Kidney (tissue), 13 donors: ENCODE measurements at regions not wholly inside any gene's neighbourhood (a gene's known extent, or its start where the extent isn't known, plus 50 kb on each side); places are given as distances from the start of the nearest gene placed in this dataset.
"Not testable (repeated sequence)": the region's sequence is repeated elsewhere in the genome, so short reads cannot be mapped to it uniquely, and the experiment has no call there.

Experiments
- DNase-seq, 5 donors: peaks; one replicate each; pipeline ENCODE4 v3.0.0-alpha.2; 2013 to 2020
- FAIRE-seq: peaks from 2 replicates; lab custom pipeline; 2012; peaks lifted over from hg19 to GRCh38; lab: Jason Lieb, UNC
- H3K27ac ChIP-seq, 2 donors: one replicate each; pipeline ENCODE4 v1.7.0; 2013; ENCODE audit warnings: low read depth in 2 of 2, low read length in 2 of 2, inconsistent platforms in 1 of 2
- H3K27me3 ChIP-seq: one replicate; pipeline ENCODE4 v1.7.1; 2013; ENCODE audit warnings: low read length, inconsistent platforms; ENCODE audit not compliant: control insufficient read depth, insufficient read depth
- H3K36me3 ChIP-seq, 3 donors: one replicate each; pipeline versions ENCODE4 v1.7.0 to v1.7.1; 2013; ENCODE audit warnings: low read length in 3 of 3, control low read depth in 1 of 3, inconsistent platforms in 1 of 3; ENCODE audit not compliant: insufficient read depth in 3 of 3, control insufficient read depth in 2 of 3
- H3K4me1 ChIP-seq, 3 donors: one replicate each; pipeline versions ENCODE4 v1.7.0 to v1.7.1; 2013; ENCODE audit warnings: low read length in 3 of 3, inconsistent platforms in 1 of 3, low read depth in 1 of 3; ENCODE audit not compliant: control insufficient read depth in 2 of 3, insufficient read depth in 2 of 3
- H3K4me3 ChIP-seq, 3 donors: one replicate each; pipeline versions ENCODE4 v1.7.0 to v1.8.1; 2013; ENCODE audit warnings: low read length in 3 of 3, control low read depth in 1 of 3, inconsistent platforms in 1 of 3
- H3K9ac ChIP-seq, 3 donors: one replicate each; pipeline versions ENCODE4 v1.7.0 to v1.7.1; 2013; ENCODE audit warnings: low read length in 3 of 3, control low read depth in 1 of 3, inconsistent platforms in 1 of 3
- H3K9me3 ChIP-seq, 3 donors: one replicate each; pipeline versions ENCODE4 v1.7.0 to v1.7.1; 2013; ENCODE audit warnings: low read length in 3 of 3, control low read depth in 1 of 3, inconsistent platforms in 1 of 3; ENCODE audit not compliant: control insufficient read depth in 2 of 3, insufficient read depth in 1 of 3
- intact Hi-C: fragments of 100-400 bp; cut with DNase I; formaldehyde crosslinking; loops from one replicate; pipeline ENCODE4 v1.11.1; 2022
- TF ChIP-seq, protein P1 (sequence below): IDR thresholded peaks from 3 replicates; pipeline ENCODE4 v1.5.1; 2012; ENCODE audit warnings: mild to moderate bottlenecking, moderate library complexity, borderline replicate concordance; ENCODE audit not compliant: insufficient read depth; ENCODE audit errors: extremely low read depth
- donor health status: control.
- donor health status: control.
- donor health status: control.
- donor health status: control.
- donor health status: control.
- donor health status: DM: yes; HTN: yes; CAD: no.
- donor health status: Normal renal cell carcinoma (clear cell type).

- peaks cover 0 to 5% (median 3%) of the 10 kb centered on the region in 3 donors for H3K9me3 ChIP-seq
- no peak overlapping the region for H3K27ac ChIP-seq
- no peak for DNase-seq
- H3K9ac ChIP-seq, result no peak overlapping the region
- TF ChIP-seq, protein P1, sequence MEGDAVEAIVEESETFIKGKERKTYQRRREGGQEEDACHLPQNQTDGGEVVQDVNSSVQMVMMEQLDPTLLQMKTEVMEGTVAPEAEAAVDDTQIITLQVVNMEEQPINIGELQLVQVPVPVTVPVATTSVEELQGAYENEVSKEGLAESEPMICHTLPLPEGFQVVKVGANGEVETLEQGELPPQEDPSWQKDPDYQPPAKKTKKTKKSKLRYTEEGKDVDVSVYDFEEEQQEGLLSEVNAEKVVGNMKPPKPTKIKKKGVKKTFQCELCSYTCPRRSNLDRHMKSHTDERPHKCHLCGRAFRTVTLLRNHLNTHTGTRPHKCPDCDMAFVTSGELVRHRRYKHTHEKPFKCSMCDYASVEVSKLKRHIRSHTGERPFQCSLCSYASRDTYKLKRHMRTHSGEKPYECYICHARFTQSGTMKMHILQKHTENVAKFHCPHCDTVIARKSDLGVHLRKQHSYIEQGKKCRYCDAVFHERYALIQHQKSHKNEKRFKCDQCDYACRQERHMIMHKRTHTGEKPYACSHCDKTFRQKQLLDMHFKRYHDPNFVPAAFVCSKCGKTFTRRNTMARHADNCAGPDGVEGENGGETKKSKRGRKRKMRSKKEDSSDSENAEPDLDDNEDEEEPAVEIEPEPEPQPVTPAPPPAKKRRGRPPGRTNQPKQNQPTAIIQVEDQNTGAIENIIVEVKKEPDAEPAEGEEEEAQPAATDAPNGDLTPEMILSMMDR, result no peak
- H3K27me3 ChIP-seq, result peaks cover 8% of the 10 kb centered on the region
- intact Hi-C loops, result no loop called here
- no peaks in the 10 kb centered on the region for H3K4me1 ChIP-seq
- H3K4me3 ChIP-seq, result no peak overlapping the region
- no peaks in the 10 kb centered on the region for H3K36me3 ChIP-seq
- no peak for FAIRE-seq
Observed at GRCh38 chr5:42984307-42984706, 55.8 kb downstream of the ANXA2R start.

DNA sequence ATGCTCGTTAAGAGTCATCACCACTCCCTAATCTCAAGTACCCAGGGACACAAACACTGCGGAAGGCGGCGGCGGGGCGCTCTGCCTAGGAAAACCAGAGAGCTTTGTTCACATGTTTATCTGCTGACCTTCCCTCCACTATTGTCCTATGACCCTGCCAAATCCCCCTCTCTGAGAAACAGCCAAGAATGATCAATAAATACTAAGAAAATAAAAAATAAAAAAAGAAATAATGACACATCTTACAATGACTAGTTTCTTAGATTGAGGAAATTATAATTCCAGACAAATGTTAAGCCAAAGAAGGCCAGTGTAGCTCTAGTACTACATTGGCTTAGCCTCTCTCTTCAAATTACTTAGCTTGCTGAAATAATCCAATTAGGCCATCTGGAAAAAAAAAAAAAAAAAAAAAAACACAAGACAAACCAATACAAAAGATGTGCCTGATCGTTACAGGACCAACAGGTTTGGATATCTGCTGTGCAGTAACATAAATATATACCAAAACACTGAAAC, 58.0 kb downstream of the ANXA2R start:
- Histone ChIP-seq H3K4me1 (no peaks in the 10 kb centered on the region), H3K9me3 (peaks cover 0 to 3% (median 0%) of the 10 kb centered on the region in 3 donors), H3K27me3 (peaks cover 4% of the 10 kb centered on the region), H3K27ac (no peak overlapping the region), H3K9ac (no peak overlapping the region), H3K4me3 (no peak overlapping the region), H3K36me3 (no peaks in the 10 kb centered on the region)
- DNase-seq (no peak), FAIRE-seq (no peak)
- TF ChIP-seq, protein P1, result no peak
- intact Hi-C loops, result no loop called here

DNA sequence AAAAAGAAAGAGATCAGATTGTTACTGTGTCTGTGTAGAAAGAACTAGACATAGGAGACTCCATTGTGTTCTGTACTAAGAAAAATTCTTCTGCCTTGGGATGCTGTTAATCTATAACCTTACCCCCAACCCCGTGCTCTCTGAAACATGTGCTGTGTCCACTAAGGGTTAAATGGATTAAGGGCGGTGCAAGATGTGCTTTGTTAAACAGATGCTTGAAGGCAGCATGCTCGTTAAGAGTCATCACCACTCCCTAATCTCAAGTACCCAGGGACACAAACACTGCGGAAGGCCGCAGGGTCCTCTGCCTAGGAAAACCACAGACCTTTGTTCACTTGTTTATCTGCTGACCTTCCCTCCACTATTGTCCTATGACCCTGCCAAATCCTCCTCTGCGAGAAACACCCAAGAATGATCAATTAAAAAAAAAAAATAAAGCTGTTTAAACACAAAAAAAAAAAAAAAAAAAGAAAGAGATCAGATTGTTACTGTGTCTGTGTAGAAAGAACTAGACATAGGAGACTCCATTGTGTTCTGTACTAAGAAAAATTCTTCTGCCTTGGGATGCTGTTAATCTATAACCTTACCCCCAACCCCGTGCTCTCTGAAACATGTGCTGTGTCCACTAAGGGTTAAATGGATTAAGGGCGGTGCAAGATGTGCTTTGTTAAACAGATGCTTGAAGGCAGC, 58.6 kb downstream of the ANXA2R start:
- intact Hi-C loops, H3K9ac ChIP-seq, H3K9me3 ChIP-seq, H3K4me3 ChIP-seq, DNase-seq, H3K36me3 ChIP-seq, H3K27ac ChIP-seq, H3K4me1 ChIP-seq, FAIRE-seq, H3K27me3 ChIP-seq: not testable (repeated sequence)

- H3K4me1 ChIP-seq, H3K4me3 ChIP-seq, DNase-seq, H3K9ac ChIP-seq, H3K36me3 ChIP-seq, H3K27me3 ChIP-seq, H3K27ac ChIP-seq, FAIRE-seq, intact Hi-C loops, H3K9me3 ChIP-seq: not testable (repeated sequence)
Observed at GRCh38 chr5:42981015-42981414, 59.1 kb downstream of the ANXA2R start.

GRCh38 chr5:42980391-42980790, 59.7 kb downstream of the ANXA2R start:
- DNase-seq, H3K36me3 ChIP-seq, intact Hi-C loops, H3K9ac ChIP-seq, H3K27me3 ChIP-seq, H3K27ac ChIP-seq, FAIRE-seq, H3K4me1 ChIP-seq, H3K4me3 ChIP-seq, H3K9me3 ChIP-seq: not testable (repeated sequence)

GRCh38 chr5:42979242-42979641, 60.9 kb downstream of the ANXA2R start:
- not testable (repeated sequence) for H3K36me3 ChIP-seq

More at GRCh38 chr5:42979242-42979641, 60.9 kb downstream of the ANXA2R start:
- FAIRE-seq, H3K4me1 ChIP-seq, H3K9me3 ChIP-seq, H3K27me3 ChIP-seq, H3K9ac ChIP-seq, H3K27ac ChIP-seq, intact Hi-C loops, H3K4me3 ChIP-seq: not testable (repeated sequence)
- peak in 1 of 5 donors; percentile 76 for DNase-seq
